ENCODE measurements at regions not wholly inside any gene's neighbourhood (a gene's known extent, or its start where the extent isn't known, plus 50 kb on each side); places are given as distances from the start of the nearest gene placed in this dataset.

GRCh38 chr4:184541907-184542306 lies 67.6 kb upstream of the IRF2 start:
- TF ChIP-seq POLR2A (IDR thresholded peaks at IDR 0.05) (no peak), CTCF (IDR thresholded peaks at IDR 0.05) (no peak), POLR2AphosphoS5 (IDR thresholded peaks at IDR 0.05) (no peak)
